ENCODE measurements at regions not wholly inside any gene's neighbourhood (a gene's known extent, or its start where the extent isn't known, plus 50 kb on each side); places are given as distances from the start of the nearest gene placed in this dataset.
A peak's percentile ranks its signal among the peaks of the same experiment; 100 is the strongest.
"Not testable (repeated sequence)": the region's sequence is repeated elsewhere in the genome, so short reads cannot be mapped to it uniquely, and the experiment has no call there.

- no peaks in the 10 kb centered on the region for H3K9me2 ChIP-seq (replicated peaks; ENCODE audit: insufficient read depth, low read length)
- peak overlapping the region; percentile 60 for H3K4me2 ChIP-seq (ENCODE audit: low read depth, low read length, poor library complexity, severe bottlenecking)
- no peaks in the 10 kb centered on the region for H3K79me2 ChIP-seq (ENCODE audit: insufficient read depth, low read length)
- no peaks in the 10 kb centered on the region for H3K27me3 ChIP-seq (ENCODE audit: low read length)
- H2AFZ ChIP-seq (ENCODE audit: low read depth, low read length, severe bottlenecking), result peak overlapping the region; percentile 0
- H3K9me3 ChIP-seq (ENCODE audit: insufficient read depth, low read length), result no peaks in the 10 kb centered on the region
- TF ChIP-seq CTCF (IDR thresholded peaks at IDR 0.05; ENCODE audit: insufficient read depth, low read length, poor library complexity, severe bottlenecking), result no peak
- no peak for TF ChIP-seq EZH2phosphoT487 (conservative IDR thresholded peaks at IDR 0.05; ENCODE audit: low read length)
- peaks cover 3% of the 10 kb centered on the region; the same call in 1 of the 2 replicates for H3F3A ChIP-seq (ENCODE audit: insufficient read depth)
- H4K20me1 ChIP-seq (ENCODE audit: low read depth, low read length), result no peaks in the 10 kb centered on the region
- no peak overlapping the region for H3K4me3 ChIP-seq (ENCODE audit: insufficient read depth, low read length, poor library complexity, severe bottlenecking)
- no peaks in the 10 kb centered on the region for H3K36me3 ChIP-seq (ENCODE audit: low read length)
- H3K27ac ChIP-seq (ENCODE audit: low read depth, low read length), result peak overlapping the region; percentile 59
- peak overlapping the region; percentile 32; the same call in 1 of the 2 replicates for H3K9ac ChIP-seq (ENCODE audit: low read length)
These were observed 398.6 kb downstream of the PSAT1 start for GRCh38 chr9:78695519-78695918.

GRCh38 chr9:78697618-78698017 lies 400.7 kb downstream of the PSAT1 start:
- TF ChIP-seq EZH2phosphoT487 (conservative IDR thresholded peaks at IDR 0.05; ENCODE audit: low read length) (no peak), CTCF (IDR thresholded peaks at IDR 0.05; ENCODE audit: insufficient read depth, low read length, poor library complexity, severe bottlenecking) (no peak)
- Histone ChIP-seq H3F3A (ENCODE audit: insufficient read depth) (peaks cover 3% of the 10 kb centered on the region; the same call in 1 of the 2 replicates), H3K9ac (ENCODE audit: low read length) (no peak overlapping the region), H3K79me2 (ENCODE audit: insufficient read depth, low read length) (no peaks in the 10 kb centered on the region), H3K9me2 (replicated peaks; ENCODE audit: insufficient read depth, low read length) (no peaks in the 10 kb centered on the region), H3K27ac (ENCODE audit: low read depth, low read length) (no peak overlapping the region), H4K20me1 (ENCODE audit: low read depth, low read length) (no peaks in the 10 kb centered on the region), H3K27me3 (ENCODE audit: low read length) (no peaks in the 10 kb centered on the region), H3K9me3 (ENCODE audit: insufficient read depth, low read length) (no peaks in the 10 kb centered on the region), H3K36me3 (ENCODE audit: low read length) (no peaks in the 10 kb centered on the region), H3K4me3 (ENCODE audit: insufficient read depth, low read length, poor library complexity, severe bottlenecking) (no peak overlapping the region), H3K4me2 (ENCODE audit: low read depth, low read length, poor library complexity, severe bottlenecking) (no peak overlapping the region), H2AFZ (ENCODE audit: low read depth, low read length, severe bottlenecking) (no peak overlapping the region)

GRCh38 chr9:78698371-78698770 lies 401.4 kb downstream of the PSAT1 start:
- Histone ChIP-seq H3K4me2 (ENCODE audit: low read depth, low read length, poor library complexity, severe bottlenecking) (no peak overlapping the region), H3K27ac (ENCODE audit: low read depth, low read length) (no peak overlapping the region), H2AFZ (ENCODE audit: low read depth, low read length, severe bottlenecking) (no peak overlapping the region), H3K4me3 (ENCODE audit: insufficient read depth, low read length, poor library complexity, severe bottlenecking) (no peak overlapping the region), H3K9me3 (ENCODE audit: insufficient read depth, low read length) (no peaks in the 10 kb centered on the region), H3K27me3 (ENCODE audit: low read length) (no peaks in the 10 kb centered on the region), H4K20me1 (ENCODE audit: low read depth, low read length) (no peaks in the 10 kb centered on the region), H3K36me3 (ENCODE audit: low read length) (no peaks in the 10 kb centered on the region), H3K9ac (ENCODE audit: low read length) (no peak overlapping the region), H3F3A (ENCODE audit: insufficient read depth) (peaks cover 3% of the 10 kb centered on the region; the same call in 1 of the 2 replicates), H3K9me2 (replicated peaks; ENCODE audit: insufficient read depth, low read length) (no peaks in the 10 kb centered on the region), H3K79me2 (ENCODE audit: insufficient read depth, low read length) (no peaks in the 10 kb centered on the region)
- TF ChIP-seq EZH2phosphoT487 (conservative IDR thresholded peaks at IDR 0.05; ENCODE audit: low read length) (no peak), CTCF (IDR thresholded peaks at IDR 0.05; ENCODE audit: insufficient read depth, low read length, poor library complexity, severe bottlenecking) (no peak)

GRCh38 chr9:78699217-78699616 lies 402.3 kb downstream of the PSAT1 start:
- H3K9me3 ChIP-seq (ENCODE audit: insufficient read depth, low read length); H3F3A ChIP-seq (ENCODE audit: insufficient read depth); H3K9ac ChIP-seq (ENCODE audit: low read length); H3K4me2 ChIP-seq (ENCODE audit: low read depth, low read length, poor library complexity, severe bottlenecking); H3K36me3 ChIP-seq (ENCODE audit: low read length); H3K9me2 ChIP-seq (replicated peaks; ENCODE audit: insufficient read depth, low read length); H3K4me3 ChIP-seq (ENCODE audit: insufficient read depth, low read length, poor library complexity, severe bottlenecking); H2AFZ ChIP-seq (ENCODE audit: low read depth, low read length, severe bottlenecking); H4K20me1 ChIP-seq (ENCODE audit: low read depth, low read length); H3K27ac ChIP-seq (ENCODE audit: low read depth, low read length); H3K79me2 ChIP-seq (ENCODE audit: insufficient read depth, low read length); H3K27me3 ChIP-seq (ENCODE audit: low read length): not testable (repeated sequence)
